ENCODE measurements at regions not wholly inside any gene's neighbourhood (a gene's known extent, or its start where the extent isn't known, plus 50 kb on each side); places are given as distances from the start of the nearest gene placed in this dataset.
"Not testable (repeated sequence)": the region's sequence is repeated elsewhere in the genome, so short reads cannot be mapped to it uniquely, and the experiment has no call there.

- no peak; the same call in 1 of the 2 replicates for TF ChIP-seq CSRNP3 (CRISPR knock-in tag; IDR thresholded peaks at IDR 0.05)
- no peak for TF ChIP-seq ZFP30 (CRISPR knock-in tag; IDR thresholded peaks at IDR 0.05)
- TF ChIP-seq GLIS3 (CRISPR knock-in tag; IDR thresholded peaks at IDR 0.05): no peak
- peak; percentile 94; the same call in 1 of the 2 replicates for TF ChIP-seq PATZ1 (CRISPR knock-in tag; IDR thresholded peaks at IDR 0.05; ENCODE audit: borderline replicate concordance)
- TF ChIP-seq CSDC2 (CRISPR knock-in tag; IDR thresholded peaks at IDR 0.05): no peak
- peak; percentile 99 for TF ChIP-seq RARB (CRISPR knock-in tag; IDR thresholded peaks at IDR 0.05)
- TF ChIP-seq ARNTL (CRISPR knock-in tag; IDR thresholded peaks at IDR 0.05; ENCODE audit: borderline replicate concordance, low read depth): no peak
- no peak for TF ChIP-seq PPARA (CRISPR knock-in tag; IDR thresholded peaks at IDR 0.05; ENCODE audit: borderline replicate concordance)
Observed at GRCh38 chr1:222974496-222974895, 159.7 kb downstream of the DISP1 start (continued).

GRCh38 chr1:222975472-222976122, 160.8 kb downstream of the DISP1 start:
- no peak for ATAC-seq
- no peak for TF ChIP-seq GLIS3 (CRISPR knock-in tag; IDR thresholded peaks at IDR 0.05)
- no peak for TF ChIP-seq ZNF565 (CRISPR knock-in tag; conservative IDR thresholded peaks at IDR 0.05; ENCODE audit: low read depth)
- no peak for TF ChIP-seq TCF4 (CRISPR knock-in tag; IDR thresholded peaks at IDR 0.05; ENCODE audit: borderline replicate concordance)
- no peak for TF ChIP-seq OSR1 (CRISPR knock-in tag; IDR thresholded peaks at IDR 0.05)
- TF ChIP-seq CSRNP3 (CRISPR knock-in tag; IDR thresholded peaks at IDR 0.05): no peak
- TF ChIP-seq ESRRG (CRISPR knock-in tag; IDR thresholded peaks at IDR 0.05): no peak
- no peak for TF ChIP-seq TOX (CRISPR knock-in tag; IDR thresholded peaks at IDR 0.05; ENCODE audit: borderline replicate concordance)
- TF ChIP-seq RARB (CRISPR knock-in tag; IDR thresholded peaks at IDR 0.05): no peak
- TF ChIP-seq CSDC2 (CRISPR knock-in tag; IDR thresholded peaks at IDR 0.05): no peak
- no peak for TF ChIP-seq BACH2 (CRISPR knock-in tag; IDR thresholded peaks at IDR 0.05; ENCODE audit: borderline replicate concordance)

GRCh38 chr1:222976453-222976852, 161.6 kb downstream of the DISP1 start:
- ATAC-seq: no peak
- TF ChIP-seq PPARA (CRISPR knock-in tag; IDR thresholded peaks at IDR 0.05; ENCODE audit: borderline replicate concordance) (no peak), TOX (CRISPR knock-in tag; IDR thresholded peaks at IDR 0.05; ENCODE audit: borderline replicate concordance) (no peak), TSHZ2 (CRISPR knock-in tag; IDR thresholded peaks at IDR 0.05) (no peak), ZNF565 (CRISPR knock-in tag; conservative IDR thresholded peaks at IDR 0.05; ENCODE audit: low read depth) (no peak), ISL1 (CRISPR knock-in tag; IDR thresholded peaks at IDR 0.05) (no peak), ESRRG (CRISPR knock-in tag; IDR thresholded peaks at IDR 0.05) (no peak), CSDC2 (CRISPR knock-in tag; IDR thresholded peaks at IDR 0.05) (no peak), GLIS3 (CRISPR knock-in tag; IDR thresholded peaks at IDR 0.05) (no peak), CSRNP3 (CRISPR knock-in tag; IDR thresholded peaks at IDR 0.05) (no peak), ARNTL (CRISPR knock-in tag; IDR thresholded peaks at IDR 0.05; ENCODE audit: borderline replicate concordance, low read depth) (no peak), TCF4 (CRISPR knock-in tag; IDR thresholded peaks at IDR 0.05; ENCODE audit: borderline replicate concordance) (no peak)

GRCh38 chr1:222977294-222977693, 162.5 kb downstream of the DISP1 start:
- ATAC-seq: not testable (repeated sequence)
